ENCODE measurements at regions not wholly inside any gene's neighbourhood (a gene's known extent, or its start where the extent isn't known, plus 50 kb on each side); places are given as distances from the start of the nearest gene placed in this dataset.
"Not testable (repeated sequence)": the region's sequence is repeated elsewhere in the genome, so short reads cannot be mapped to it uniquely, and the experiment has no call there.

DNA sequence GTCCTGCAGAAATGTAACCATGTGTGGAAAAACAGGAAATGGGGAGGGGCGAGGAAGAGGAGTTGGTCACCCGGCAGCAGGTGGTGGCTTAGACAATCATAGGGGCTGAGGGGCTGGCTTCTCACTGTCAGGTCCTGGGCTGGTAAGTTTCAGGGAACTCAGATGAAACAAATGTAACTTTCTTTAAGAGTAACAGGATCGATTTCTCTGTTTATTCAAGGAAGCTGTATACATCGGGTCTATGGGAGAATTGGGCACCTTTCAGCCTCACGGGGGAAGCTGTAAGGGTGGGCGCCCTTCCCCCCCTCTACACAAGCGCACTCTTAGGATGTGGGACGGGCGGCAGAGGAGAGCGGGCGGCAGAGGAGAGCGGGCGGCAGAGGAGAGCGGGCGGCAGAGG is 104.3 kb upstream of the SIMC1 start:
- TF ChIP-seq EZH2 (IDR thresholded peaks at IDR 0.05; ENCODE audit: insufficient read depth, low read length), result no peak
- TF ChIP-seq, protein P1, sequence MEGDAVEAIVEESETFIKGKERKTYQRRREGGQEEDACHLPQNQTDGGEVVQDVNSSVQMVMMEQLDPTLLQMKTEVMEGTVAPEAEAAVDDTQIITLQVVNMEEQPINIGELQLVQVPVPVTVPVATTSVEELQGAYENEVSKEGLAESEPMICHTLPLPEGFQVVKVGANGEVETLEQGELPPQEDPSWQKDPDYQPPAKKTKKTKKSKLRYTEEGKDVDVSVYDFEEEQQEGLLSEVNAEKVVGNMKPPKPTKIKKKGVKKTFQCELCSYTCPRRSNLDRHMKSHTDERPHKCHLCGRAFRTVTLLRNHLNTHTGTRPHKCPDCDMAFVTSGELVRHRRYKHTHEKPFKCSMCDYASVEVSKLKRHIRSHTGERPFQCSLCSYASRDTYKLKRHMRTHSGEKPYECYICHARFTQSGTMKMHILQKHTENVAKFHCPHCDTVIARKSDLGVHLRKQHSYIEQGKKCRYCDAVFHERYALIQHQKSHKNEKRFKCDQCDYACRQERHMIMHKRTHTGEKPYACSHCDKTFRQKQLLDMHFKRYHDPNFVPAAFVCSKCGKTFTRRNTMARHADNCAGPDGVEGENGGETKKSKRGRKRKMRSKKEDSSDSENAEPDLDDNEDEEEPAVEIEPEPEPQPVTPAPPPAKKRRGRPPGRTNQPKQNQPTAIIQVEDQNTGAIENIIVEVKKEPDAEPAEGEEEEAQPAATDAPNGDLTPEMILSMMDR (IDR thresholded peaks at IDR 0.05; ENCODE audit: insufficient read depth, low read depth, low read length), result no peak
- Histone ChIP-seq H3K4me1 (ENCODE audit: insufficient read depth, low read length) (no peaks in the 10 kb centered on the region), H3K27me3 (ENCODE audit: insufficient read depth, low read length) (peaks cover 5% of the 10 kb centered on the region), H4K20me1 (ENCODE audit: insufficient read depth, low read length) (no peaks in the 10 kb centered on the region), H3K4me2 (ENCODE audit: low read length) (no peak overlapping the region), H3K4me3 (ENCODE audit: insufficient read depth, low read depth, low read length) (no peak overlapping the region), H2AFZ (ENCODE audit: low read depth, low read length) (no peak overlapping the region), H3K9me3 (ENCODE audit: insufficient read depth, low read depth, low read length) (no peaks in the 10 kb centered on the region), H3K9ac (ENCODE audit: low read length) (no peak overlapping the region), H3K79me2 (ENCODE audit: insufficient read depth, low read length) (no peaks in the 10 kb centered on the region), H3K36me3 (ENCODE audit: insufficient read depth, low read length) (no peaks in the 10 kb centered on the region), H3K27ac (ENCODE audit: low read depth, low read length) (no peak overlapping the region)
- peaks cover 36% of the 10 kb centered on the region for H3K27me3 Mint-ChIP-seq (ENCODE audit: low read depth, unreplicated experiment)
- H3K4me3 Mint-ChIP-seq (ENCODE audit: unreplicated experiment), result no peak overlapping the region
- H3K36me3 Mint-ChIP-seq (ENCODE audit: low read depth, unreplicated experiment), result no peaks in the 10 kb centered on the region
- H3K4me1 Mint-ChIP-seq (ENCODE audit: low read depth, unreplicated experiment), result peaks cover 2% of the 10 kb centered on the region
- DNase-seq (ENCODE audit: low read depth) (no peak), FAIRE-seq (no peak)
- no peak overlapping the region for H3K27ac Mint-ChIP-seq (ENCODE audit: unreplicated experiment)
- no peaks in the 10 kb centered on the region for H3K9me3 Mint-ChIP-seq (ENCODE audit: unreplicated experiment)

- TF ChIP-seq, protein P1 (IDR thresholded peaks at IDR 0.05; ENCODE audit: insufficient read depth, low read depth, low read length), result no peak
- TF ChIP-seq EZH2 (IDR thresholded peaks at IDR 0.05; ENCODE audit: insufficient read depth, low read length), result no peak
- H3K9me3 ChIP-seq (ENCODE audit: insufficient read depth, low read depth, low read length), result no peaks in the 10 kb centered on the region
- no peaks in the 10 kb centered on the region for H3K36me3 Mint-ChIP-seq (ENCODE audit: low read depth, unreplicated experiment)
These were observed 103.5 kb upstream of the SIMC1 start for GRCh38 chr5:176134529-176135223.

GRCh38 chr5:176140138-176140537 is 98.1 kb upstream of the SIMC1 start:
- H3K79me2 ChIP-seq (ENCODE audit: insufficient read depth, low read length); FAIRE-seq; H4K20me1 ChIP-seq (ENCODE audit: insufficient read depth, low read length); H3K4me1 Mint-ChIP-seq (ENCODE audit: low read depth, unreplicated experiment); H3K4me1 ChIP-seq (ENCODE audit: insufficient read depth, low read length); H3K36me3 ChIP-seq (ENCODE audit: insufficient read depth, low read length); H2AFZ ChIP-seq (ENCODE audit: low read depth, low read length); H3K4me3 ChIP-seq (ENCODE audit: insufficient read depth, low read depth, low read length); H3K9me3 ChIP-seq (ENCODE audit: insufficient read depth, low read depth, low read length); H3K27ac Mint-ChIP-seq (ENCODE audit: unreplicated experiment); H3K9ac ChIP-seq (ENCODE audit: low read length); H3K36me3 Mint-ChIP-seq (ENCODE audit: low read depth, unreplicated experiment); H3K4me3 Mint-ChIP-seq (ENCODE audit: unreplicated experiment); H3K4me2 ChIP-seq (ENCODE audit: low read length); H3K27ac ChIP-seq (ENCODE audit: low read depth, low read length); H3K27me3 ChIP-seq (ENCODE audit: insufficient read depth, low read length); H3K9me3 Mint-ChIP-seq (ENCODE audit: unreplicated experiment): not testable (repeated sequence)
- DNase-seq (ENCODE audit: low read depth), result peak; percentile 12
- H3K27me3 Mint-ChIP-seq (ENCODE audit: low read depth, unreplicated experiment), result peaks cover 19% of the 10 kb centered on the region

More at GRCh38 chr5:176134529-176135223, 103.5 kb upstream of the SIMC1 start:
- Histone ChIP-seq H3K4me1 (ENCODE audit: insufficient read depth, low read length) (no peaks in the 10 kb centered on the region), H3K4me3 (ENCODE audit: insufficient read depth, low read depth, low read length) (no peak overlapping the region), H3K27me3 (ENCODE audit: insufficient read depth, low read length) (peaks cover 5% of the 10 kb centered on the region), H3K27ac (ENCODE audit: low read depth, low read length) (no peak overlapping the region), H4K20me1 (ENCODE audit: insufficient read depth, low read length) (no peaks in the 10 kb centered on the region), H2AFZ (ENCODE audit: low read depth, low read length) (no peak overlapping the region), H3K4me2 (ENCODE audit: low read length) (no peak overlapping the region), H3K79me2 (ENCODE audit: insufficient read depth, low read length) (no peaks in the 10 kb centered on the region), H3K36me3 (ENCODE audit: insufficient read depth, low read length) (no peaks in the 10 kb centered on the region), H3K9ac (ENCODE audit: low read length) (no peak overlapping the region)
- H3K4me1 Mint-ChIP-seq (ENCODE audit: low read depth, unreplicated experiment), result peaks cover 2% of the 10 kb centered on the region
- no peaks in the 10 kb centered on the region for H3K9me3 Mint-ChIP-seq (ENCODE audit: unreplicated experiment)
- peaks cover 38% of the 10 kb centered on the region for H3K27me3 Mint-ChIP-seq (ENCODE audit: low read depth, unreplicated experiment)
- DNase-seq (ENCODE audit: low read depth) (no peak), FAIRE-seq (no peak)
- no peak overlapping the region for H3K27ac Mint-ChIP-seq (ENCODE audit: unreplicated experiment)
- no peak overlapping the region for H3K4me3 Mint-ChIP-seq (ENCODE audit: unreplicated experiment)
